GM12878 (cell line): ENCODE measurements at regions not wholly inside any gene's neighbourhood (a gene's known extent, or its start where the extent isn't known, plus 50 kb on each side); places are given as distances from the start of the nearest gene placed in this dataset.

ENCODE experiments used
- ATAC-seq: fragments of 200-7000 bp; cut with Tn5 transposase; 3 replicates; pipeline ENCODE4 v1.9.1; 2020; ENCODE audit warnings: mild to moderate bottlenecking, moderate library complexity
- BruUV-seq: library from RNA; stranded (reverse); fragments of 400-500 nt; replicated peaks from 2 replicates; lab custom pipeline; 2021; lab: Mats Ljungman, UMichigan
- CTCF ChIA-PET: fragments of 300-600 bp; sonication (Branson Sonifier 250); formaldehyde crosslinking; extraction: SDS; loops from one replicate; lab custom pipeline; 2021; ENCODE audit warnings: inconsistent platforms; lab: Yijun Ruan, JAX
- POLR2A ChIA-PET: fragments of 350-600 bp; formaldehyde crosslinking; extraction: SDS; loops from one replicate; lab custom pipeline; 2021; ENCODE audit warnings: inconsistent platforms; lab: Charles Lee
- RAD21 ChIA-PET: fragments of 300-600 bp; sonication (Branson Sonifier 250); formaldehyde crosslinking; loops from one replicate; lab custom pipeline; 2023; ENCODE audit warnings: antibody characterized with exemption; ENCODE audit not compliant: unreplicated experiment; lab: Charles Lee
- SMC1A ChIA-PET: fragments of 300-600 bp; sonication (Branson Sonifier 250); formaldehyde crosslinking; loops from one replicate; lab custom pipeline; 2023; ENCODE audit not compliant: unreplicated experiment, uncharacterized antibody; lab: Charles Lee
- DNase-seq: peaks from one replicate; pipeline ENCODE4 v3.0.0-alpha.2; 2011; ENCODE audit warnings: low read depth, low spot score
- FAIRE-seq: peaks from 3 replicates; lab custom pipeline; 2011; peaks lifted over from hg19 to GRCh38; lab: Jason Lieb, UNC
- H2AFZ ChIP-seq: 2 replicates; pipeline ENCODE4 v1.6.0; 2011; ENCODE audit warnings: low read depth, low read length, control low read depth; ENCODE audit not compliant: control insufficient read depth
- H3K27ac ChIP-seq: 2 replicates; pipeline ENCODE4 v1.5.1; 2011; ENCODE audit warnings: control low read depth; ENCODE audit not compliant: control insufficient read depth, insufficient read depth
- H3K27me3 ChIP-seq, 2 experiments: replicated peaks in 1 of 2; 2 replicates each; pipeline versions ENCODE4 v1.6.0 to v1.6.1; 2011; ENCODE audit warnings: low read length in 1 of 2; ENCODE audit not compliant: control insufficient read depth in 2 of 2, insufficient read depth in 2 of 2
- H3K36me3 ChIP-seq, 2 experiments: 2 replicates each; pipeline ENCODE4 v1.5.1; 2011; ENCODE audit warnings: low read length in 1 of 2; ENCODE audit not compliant: control insufficient read depth in 2 of 2, insufficient read depth in 2 of 2
- H3K4me1 ChIP-seq: 2 replicates; pipeline ENCODE4 v1.6.1; 2011; ENCODE audit warnings: mild to moderate bottlenecking, low read length, moderate library complexity, mixed read lengths; ENCODE audit not compliant: control insufficient read depth, insufficient read depth
- H3K4me2 ChIP-seq: 2 replicates; pipeline ENCODE4 v1.6.0; 2011; ENCODE audit warnings: control low read depth; ENCODE audit not compliant: control insufficient read depth, insufficient read depth
- H3K4me3 ChIP-seq: fragments of 200-600 bp; sonication (generic); 2 replicates; pipeline ENCODE4 v1.5.1; 2016
- H3K79me2 ChIP-seq: 2 replicates; pipeline ENCODE4 v1.6.0; 2011; ENCODE audit warnings: low read length; ENCODE audit not compliant: control insufficient read depth, insufficient read depth
- H3K9ac ChIP-seq: 2 replicates; pipeline ENCODE4 v1.8.0; 2011; ENCODE audit warnings: low read length, control low read depth, mixed read lengths; ENCODE audit not compliant: control insufficient read depth, insufficient read depth
- H3K9me3 ChIP-seq: replicated peaks from 3 replicates; pipeline ENCODE4 v1.5.1; 2011; ENCODE audit warnings: mild to moderate bottlenecking, low read length; ENCODE audit not compliant: control insufficient read depth, insufficient read depth
- H4K20me1 ChIP-seq: 2 replicates; pipeline ENCODE4 v1.6.0; 2011; ENCODE audit not compliant: control insufficient read depth, insufficient read depth
- CHD4 ChIP-seq: fragments of 200-600 bp; sonication (generic); IDR thresholded peaks from 2 replicates; pipeline ENCODE4 v1.6.1; 2016; ENCODE audit warnings: mild to moderate bottlenecking
- CREB1 ChIP-seq: IDR thresholded peaks from 2 replicates; pipeline ENCODE4 v1.6.1; 2012; ENCODE audit warnings: low read depth, mild to moderate bottlenecking, inconsistent platforms
- E2F4 ChIP-seq: IDR thresholded peaks from 2 replicates; pipeline ENCODE4 v1.6.1; 2012; ENCODE audit warnings: low read depth, low read length, improper control_type of control experiment
- E2F8 ChIP-seq: fragments of 450-650 bp; IDR thresholded peaks from 2 replicates; pipeline ENCODE4 v1.6.1; 2018; ENCODE audit warnings: mild to moderate bottlenecking, low read depth, moderate library complexity; ENCODE audit not compliant: partially characterized antibody
- ETV6 ChIP-seq, 2 experiments: fragments of 450-650 bp in 1 of 2; IDR thresholded peaks in 1 of 2; conservative IDR thresholded peaks in 1 of 2; 2 replicates each; pipeline ENCODE4 v1.6.1; 2014; ENCODE audit warnings: antibody characterized with exemption in 1 of 2, borderline replicate concordance in 1 of 2, low read depth in 1 of 2, mild to moderate bottlenecking in 1 of 2, moderate library complexity in 1 of 2
- HDAC6 ChIP-seq: fragments of 200-600 bp; sonication (generic); IDR thresholded peaks from one replicate; pipeline ENCODE4 v1.8.0; 2017; ENCODE audit warnings: antibody characterized with exemption; ENCODE audit not compliant: unreplicated experiment
- IRF3 ChIP-seq: fragments of 450-650 bp; IDR thresholded peaks from 2 replicates; pipeline ENCODE4 v1.6.1; 2014; ENCODE audit warnings: mild to moderate bottlenecking
- KLF5 ChIP-seq: fragments of 450-650 bp; IDR thresholded peaks from 2 replicates; pipeline ENCODE4 v1.6.1; 2014; ENCODE audit warnings: mild to moderate bottlenecking; ENCODE audit not compliant: partially characterized antibody
- NFIC ChIP-seq: IDR thresholded peaks from 2 replicates; pipeline ENCODE4 v1.6.1; 2012; ENCODE audit warnings: low read depth, mild to moderate bottlenecking, inconsistent platforms, low read length, moderate library complexity
- NR2C2 ChIP-seq: IDR thresholded peaks from 2 replicates; pipeline ENCODE4 v1.6.1; 2011; ENCODE audit warnings: borderline replicate concordance, low read depth; ENCODE audit not compliant: control insufficient read depth, insufficient read length
- NR2F1 ChIP-seq: fragments of 450-650 bp; conservative IDR thresholded peaks from 2 replicates; pipeline ENCODE4 v1.6.1; 2017; ENCODE audit warnings: mild to moderate bottlenecking
- POLR2A ChIP-seq: IDR thresholded peaks from 2 replicates; pipeline ENCODE4 v1.6.1; 2011; ENCODE audit warnings: low read depth, mild to moderate bottlenecking, low read length
- RAD51 ChIP-seq: fragments of 450-650 bp; IDR thresholded peaks from 2 replicates; pipeline ENCODE4 v1.6.1; 2016; ENCODE audit warnings: moderate library complexity, mild to moderate bottlenecking, inconsistent platforms
- RBBP5 ChIP-seq: fragments of 200-600 bp; sonication (generic); conservative IDR thresholded peaks from 2 replicates; pipeline ENCODE4 v1.6.1; 2016
- YY1 ChIP-seq: IDR thresholded peaks from 2 replicates; pipeline ENCODE4 v1.6.1; 2011; ENCODE audit warnings: low read depth, mild to moderate bottlenecking, low read length
- ZBTB11 ChIP-seq: fragments of 450-650 bp; formaldehyde crosslinking; IDR thresholded peaks from 2 replicates; pipeline ENCODE4 v1.5.0; 2022; ENCODE audit warnings: mild to moderate bottlenecking, missing genetic modification characterization
- WGBS: methylation state at CpG from one replicate; pipeline ENCODE4 v1.1.6; 2016; ENCODE audit warnings: low lambda C conversion rate; ENCODE audit not compliant: insufficient replicate concordance, insufficient coverage; ENCODE audit errors: missing lambda C conversion rate; 5-methylcytosine and 5-hydroxymethylcytosine counted together
- in situ Hi-C: fragments of 300-500 bp; cut with MboI; formaldehyde crosslinking; loops from 9 replicates; pipeline ENCODE4 v1.14.3; 2018; ENCODE audit warnings: mixed read lengths
- intact Hi-C: fragments of 100-400 bp; cut with micrococcal nuclease; formaldehyde crosslinking; loops from one replicate; pipeline ENCODE4 v1.14.2; 2022; ENCODE audit not compliant: unreplicated experiment

GRCh38 chr2:46839045-46839444 is 76.6 kb downstream of the MCFD2 start:
- 30% methylated on average over 3 of the region's 3 CpGs for WGBS
- intact Hi-C loops: no loop called here
- in situ Hi-C loops: no loop called here
- no peak overlapping the region for H2AFZ ChIP-seq
- H3K36me3 ChIP-seq: no peaks in the 10 kb centered on the region
- no peak overlapping the region for H3K4me3 ChIP-seq
- POLR2A ChIA-PET: interaction anchor here (0.6 kb wide), 1 partner anchor 553 kb away, joined by 4 read pairs; no protein-coding TSS in a partner anchor
- no peak overlapping the region for H3K9ac ChIP-seq
- RAD21 ChIA-PET: no interaction called here
- H3K27me3 ChIP-seq: no peaks in the 10 kb centered on the region; a peak in 1 of 4 replicates
- H3K27ac ChIP-seq: no peak overlapping the region
- DNase-seq (no peak), FAIRE-seq (no peak), ATAC-seq (no peak)
- SMC1A ChIA-PET: interaction anchor here (1.7 kb wide), 1 partner anchor 9 kb away, joined by 4 read pairs; no protein-coding TSS in a partner anchor
- H3K4me1 ChIP-seq: no peaks in the 10 kb centered on the region
- H3K79me2 ChIP-seq: no peaks in the 10 kb centered on the region
- CTCF ChIA-PET: no interaction called here
- H4K20me1 ChIP-seq: no peaks in the 10 kb centered on the region
- H3K9me3 ChIP-seq: no peaks in the 10 kb centered on the region
- no peak overlapping the region for H3K4me2 ChIP-seq
- TF ChIP-seq RBBP5: no peak
- no peak for TF ChIP-seq HDAC6
- TF ChIP-seq YY1: no peak
- no peak for TF ChIP-seq POLR2A
- no peak for TF ChIP-seq ETV6 (conservative IDR thresholded peaks at IDR 0.05 in 1 of 2, IDR thresholded peaks at IDR 0.05 in 1 of 2; ENCODE audit: borderline replicate concordance in 1 of 2, low read depth in 1 of 2)
- TF ChIP-seq NR2C2: no peak
- no peak for TF ChIP-seq NR2F1
- TF ChIP-seq NFIC: no peak
- no peak for TF ChIP-seq RAD51
- TF ChIP-seq KLF5: no peak
- TF ChIP-seq CHD4: no peak
- no peak for TF ChIP-seq E2F4
- no peak for TF ChIP-seq ZBTB11 (CRISPR knock-in tag)
- no peak for TF ChIP-seq IRF3
- no peak for TF ChIP-seq E2F8
- no peak for TF ChIP-seq CREB1
- no TSS peak for BruUV-seq
